ENCODE measurements at regions not wholly inside any gene's neighbourhood (a gene's known extent, or its start where the extent isn't known, plus 50 kb on each side); places are given as distances from the start of the nearest gene placed in this dataset.
"Not testable (repeated sequence)": the region's sequence is repeated elsewhere in the genome, so short reads cannot be mapped to it uniquely, and the experiment has no call there.

GRCh38 chr3:170653801-170654200 lies 67.9 kb upstream of the SLC7A14 start:
- ChIA-PET POLR2A (no interaction called here), CTCF (no interaction called here)
- no peak for DNase-seq
- no peak overlapping the region for H3K27ac Mint-ChIP-seq
- no peaks in the 10 kb centered on the region for H3K27me3 Mint-ChIP-seq (ENCODE audit: low read depth)
- ATAC-seq: no peak
- no peak overlapping the region for H3K4me3 Mint-ChIP-seq
- H3K36me3 Mint-ChIP-seq (ENCODE audit: low read depth): no peaks in the 10 kb centered on the region
- H3K4me1 Mint-ChIP-seq (ENCODE audit: low read depth): no peaks in the 10 kb centered on the region
- H3K9me3 Mint-ChIP-seq (ENCODE audit: insufficient read depth): no peaks in the 10 kb centered on the region

- ChIA-PET POLR2A (no interaction called here), CTCF (no interaction called here)
- ATAC-seq (no peak), DNase-seq (no peak)
- H3K4me1 Mint-ChIP-seq (ENCODE audit: low read depth): no peaks in the 10 kb centered on the region
- no peak overlapping the region for H3K4me3 Mint-ChIP-seq
- H3K9me3 Mint-ChIP-seq (ENCODE audit: insufficient read depth): no peaks in the 10 kb centered on the region
- no peak overlapping the region for H3K27ac Mint-ChIP-seq
- peaks cover 6% of the 10 kb centered on the region for H3K27me3 Mint-ChIP-seq (ENCODE audit: low read depth)
- H3K36me3 Mint-ChIP-seq (ENCODE audit: low read depth): no peaks in the 10 kb centered on the region
These were observed 65.5 kb upstream of the SLC7A14 start for GRCh38 chr3:170651260-170651845.

- not testable (repeated sequence) for H3K27me3 Mint-ChIP-seq (ENCODE audit: low read depth)
These were observed 64.7 kb upstream of the SLC7A14 start for GRCh38 chr3:170650557-170650956.

GRCh38 chr3:170644711-170645110 lies 58.8 kb upstream of the SLC7A14 start:
- H3K36me3 Mint-ChIP-seq (ENCODE audit: low read depth): no peaks in the 10 kb centered on the region
- ATAC-seq: no peak
- CTCF ChIA-PET: no interaction called here
- POLR2A ChIA-PET: no interaction called here
- no peak overlapping the region for H3K27ac Mint-ChIP-seq
- H3K4me3 Mint-ChIP-seq: no peak overlapping the region
- no peaks in the 10 kb centered on the region for H3K9me3 Mint-ChIP-seq (ENCODE audit: insufficient read depth)
- H3K4me1 Mint-ChIP-seq (ENCODE audit: low read depth): no peaks in the 10 kb centered on the region
- no peak for DNase-seq
- H3K27me3 Mint-ChIP-seq (ENCODE audit: low read depth): peaks cover 6% of the 10 kb centered on the region

More at GRCh38 chr3:170650557-170650956, 64.7 kb upstream of the SLC7A14 start:
- DNase-seq; H3K4me3 Mint-ChIP-seq; H3K9me3 Mint-ChIP-seq (ENCODE audit: insufficient read depth); H3K27ac Mint-ChIP-seq; POLR2A ChIA-PET; H3K4me1 Mint-ChIP-seq (ENCODE audit: low read depth); ATAC-seq; H3K36me3 Mint-ChIP-seq (ENCODE audit: low read depth); CTCF ChIA-PET: not testable (repeated sequence)

DNA sequence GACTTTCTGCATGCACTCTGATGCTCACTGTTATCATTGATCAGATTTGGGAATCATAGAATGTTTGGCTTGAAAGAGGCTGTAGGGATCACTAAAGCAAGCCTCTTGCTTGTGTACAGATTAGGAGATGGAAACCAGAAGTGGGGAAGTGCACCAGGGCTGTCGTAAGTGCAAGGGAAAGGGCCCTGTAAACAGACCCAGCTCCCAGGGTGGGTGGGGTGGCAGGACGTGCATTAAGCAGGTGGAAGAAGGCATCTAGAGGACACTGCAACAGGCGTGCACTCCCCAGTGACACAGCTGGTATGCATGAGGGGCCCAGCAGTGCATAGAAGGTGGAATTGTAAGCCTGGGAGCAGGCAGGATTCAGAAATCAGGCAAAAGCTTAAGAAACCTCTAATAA lies 58.0 kb upstream of the SLC7A14 start:
- no peak for ATAC-seq

DNA sequence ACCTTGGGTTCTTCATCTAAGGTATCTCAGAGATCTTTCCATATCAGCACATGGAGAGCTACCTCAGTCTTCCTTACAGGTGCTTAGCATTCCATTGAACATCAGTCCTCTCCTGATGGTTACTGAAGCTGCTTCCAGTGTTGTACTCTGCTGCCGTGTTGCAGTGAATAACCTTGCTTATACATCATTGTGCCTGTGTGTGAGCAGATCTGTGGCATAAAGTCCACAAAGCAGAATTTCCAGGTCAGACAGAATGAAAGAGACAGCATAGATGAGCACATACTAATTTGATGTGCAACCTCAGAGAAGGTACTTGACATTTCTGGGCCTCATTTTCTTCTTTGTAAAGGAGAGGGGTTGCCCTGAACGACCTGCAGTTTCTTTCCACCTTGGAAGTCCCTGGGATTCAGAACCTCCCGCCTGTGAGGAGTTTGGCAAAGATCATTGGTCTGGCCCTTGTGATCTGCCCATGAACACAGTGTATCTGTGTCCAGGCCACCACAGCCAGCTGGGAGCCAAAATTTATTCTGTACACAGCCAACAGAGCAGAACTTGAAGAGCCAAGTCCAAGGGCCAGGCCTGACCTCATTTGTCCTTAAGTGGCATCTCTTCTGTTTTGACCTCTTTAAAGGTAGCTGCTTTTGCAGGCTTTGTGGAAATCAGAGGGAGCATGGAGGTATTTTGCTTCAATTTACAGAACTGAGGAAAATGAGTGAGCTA lies 57.2 kb upstream of the SLC7A14 start:
- Mint-ChIP-seq H3K27me3 (ENCODE audit: low read depth) (peaks cover 4% of the 10 kb centered on the region), H3K27ac (no peak overlapping the region), H3K4me1 (ENCODE audit: low read depth) (no peaks in the 10 kb centered on the region), H3K36me3 (ENCODE audit: low read depth) (no peaks in the 10 kb centered on the region), H3K9me3 (ENCODE audit: insufficient read depth) (no peaks in the 10 kb centered on the region), H3K4me3 (no peak overlapping the region)
- POLR2A ChIA-PET: no interaction called here
- ATAC-seq (no peak), DNase-seq (no peak)
- CTCF ChIA-PET: no interaction called here

More for the DNA sequence above, 58.0 kb upstream of the SLC7A14 start:
- no peak for DNase-seq
- Mint-ChIP-seq H3K27ac (no peak overlapping the region), H3K36me3 (ENCODE audit: low read depth) (no peaks in the 10 kb centered on the region), H3K4me3 (no peak overlapping the region), H3K9me3 (ENCODE audit: insufficient read depth) (no peaks in the 10 kb centered on the region), H3K27me3 (ENCODE audit: low read depth) (peaks cover 6% of the 10 kb centered on the region), H3K4me1 (ENCODE audit: low read depth) (no peaks in the 10 kb centered on the region)
- POLR2A ChIA-PET: no interaction called here
- CTCF ChIA-PET: no interaction called here

DNA sequence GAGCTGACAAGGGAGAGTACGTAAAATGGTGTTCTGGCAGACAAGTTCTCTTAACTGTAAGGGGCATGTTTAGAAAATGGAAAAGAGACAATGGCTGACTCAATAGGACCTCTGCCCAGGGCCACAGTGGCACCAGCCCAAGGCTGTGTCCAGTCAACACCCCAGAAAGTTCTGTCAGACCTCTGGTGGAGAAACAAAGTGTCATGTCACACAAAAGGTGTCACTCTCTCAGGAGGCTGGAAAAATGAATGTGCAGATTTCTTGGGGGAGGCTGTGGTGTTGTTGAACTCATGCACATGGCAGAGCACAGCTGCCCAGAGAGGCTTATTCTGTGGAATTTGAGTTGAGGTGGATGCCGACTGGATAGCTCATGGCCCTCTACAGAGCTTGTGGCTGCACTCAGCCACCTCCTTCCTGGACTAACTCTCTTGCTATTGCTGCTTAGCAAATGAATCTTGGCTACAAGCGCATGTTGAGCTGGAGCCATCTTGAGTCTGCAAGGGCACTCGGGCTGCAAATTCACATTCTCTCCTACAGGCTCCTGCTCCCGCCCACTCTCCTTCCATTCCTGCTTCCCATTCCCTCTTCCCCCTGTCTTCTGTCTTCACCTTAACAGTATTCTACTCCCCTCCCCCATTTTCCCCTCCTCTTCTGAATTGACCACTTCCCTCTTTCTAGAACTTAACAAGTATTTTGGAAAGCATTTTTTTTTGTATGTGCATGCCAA lies 55.8 kb upstream of the SLC7A14 start:
- H3K4me3 Mint-ChIP-seq: no peak overlapping the region
- H3K4me1 Mint-ChIP-seq (ENCODE audit: low read depth): no peaks in the 10 kb centered on the region
- CTCF ChIA-PET: no interaction called here
- POLR2A ChIA-PET: no interaction called here
- no peaks in the 10 kb centered on the region for H3K27me3 Mint-ChIP-seq (ENCODE audit: low read depth)
- H3K27ac Mint-ChIP-seq: no peak overlapping the region
- ATAC-seq: no peak
- no peaks in the 10 kb centered on the region for H3K36me3 Mint-ChIP-seq (ENCODE audit: low read depth)
- DNase-seq: no peak
- H3K9me3 Mint-ChIP-seq (ENCODE audit: insufficient read depth): no peaks in the 10 kb centered on the region

GRCh38 chr3:170640737-170641171 lies 54.9 kb upstream of the SLC7A14 start:
- Mint-ChIP-seq H3K4me1 (ENCODE audit: low read depth) (no peaks in the 10 kb centered on the region), H3K27me3 (ENCODE audit: low read depth) (peaks cover 3% of the 10 kb centered on the region), H3K4me3 (no peak overlapping the region), H3K9me3 (ENCODE audit: insufficient read depth) (no peaks in the 10 kb centered on the region), H3K36me3 (ENCODE audit: low read depth) (no peaks in the 10 kb centered on the region), H3K27ac (no peak overlapping the region)
- DNase-seq (no peak), ATAC-seq (no peak)
- POLR2A ChIA-PET: no interaction called here
- CTCF ChIA-PET: no interaction called here

- H3K4me3 Mint-ChIP-seq: no peak overlapping the region
- ChIA-PET POLR2A (no interaction called here), CTCF (no interaction called here)
- H3K4me1 Mint-ChIP-seq (ENCODE audit: low read depth): no peaks in the 10 kb centered on the region
- H3K27ac Mint-ChIP-seq: no peak overlapping the region
- ATAC-seq (no peak), DNase-seq (no peak)
- no peaks in the 10 kb centered on the region for H3K36me3 Mint-ChIP-seq (ENCODE audit: low read depth)
- H3K9me3 Mint-ChIP-seq (ENCODE audit: insufficient read depth): no peaks in the 10 kb centered on the region
- H3K27me3 Mint-ChIP-seq (ENCODE audit: low read depth): peaks cover 3% of the 10 kb centered on the region
These were observed 53.1 kb upstream of the SLC7A14 start for GRCh38 chr3:170638988-170639387.

DNA sequence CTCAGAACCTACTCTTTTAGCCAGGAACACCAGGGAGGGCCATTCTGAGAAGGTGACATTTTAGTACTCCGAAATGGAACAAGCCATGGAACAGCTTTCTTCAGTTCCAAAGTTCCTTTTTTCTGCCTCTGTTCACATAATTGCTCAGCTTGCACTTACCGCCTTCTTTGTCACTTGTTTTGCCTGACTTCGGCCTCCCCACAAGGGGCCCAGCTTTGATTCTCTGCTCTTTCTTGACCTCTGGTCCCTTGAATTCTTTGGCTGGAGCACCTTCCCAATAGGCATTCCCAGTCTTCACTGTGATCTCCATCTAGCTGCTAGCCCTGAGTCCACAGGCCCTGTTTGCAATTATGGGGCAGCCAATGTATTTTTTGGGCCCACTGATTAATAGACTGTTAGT lies 51.4 kb upstream of the SLC7A14 start:
- CTCF ChIA-PET: no interaction called here
- POLR2A ChIA-PET: no interaction called here
- Mint-ChIP-seq H3K27me3 (ENCODE audit: low read depth) (peaks cover 7% of the 10 kb centered on the region), H3K4me1 (ENCODE audit: low read depth) (no peaks in the 10 kb centered on the region), H3K9me3 (ENCODE audit: insufficient read depth) (no peaks in the 10 kb centered on the region), H3K36me3 (ENCODE audit: low read depth) (no peaks in the 10 kb centered on the region), H3K27ac (no peak overlapping the region), H3K4me3 (no peak overlapping the region)
- DNase-seq: no peak
- ATAC-seq: no peak

DNA sequence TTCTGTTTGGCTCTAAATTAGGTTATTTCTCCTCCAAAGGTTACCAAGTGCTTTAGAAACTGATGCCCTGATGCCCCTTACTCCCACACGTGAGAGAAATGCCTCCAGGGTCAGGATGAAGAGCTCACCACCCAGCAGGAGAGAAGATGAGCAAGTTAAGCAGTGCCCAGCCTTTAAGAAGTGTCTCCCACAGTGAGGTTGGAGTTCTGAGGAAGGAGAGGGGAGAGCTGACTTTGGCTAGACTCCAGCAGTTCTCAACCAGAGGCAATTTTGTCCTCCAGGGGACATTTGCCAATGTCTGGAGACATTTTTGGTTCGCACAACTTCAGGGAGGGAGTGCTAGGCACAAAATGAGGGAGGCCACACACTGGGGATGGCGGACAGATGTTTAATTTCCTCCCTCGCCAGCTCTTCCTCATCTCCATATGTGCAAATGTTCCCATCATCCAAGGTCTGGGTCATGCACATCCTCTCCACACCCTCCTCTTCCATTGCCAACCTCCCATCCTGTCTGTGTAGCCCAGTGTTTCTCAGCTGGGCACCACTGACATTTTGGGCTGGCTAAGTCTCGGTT lies 50.6 kb upstream of the SLC7A14 start:
- ChIA-PET POLR2A (no interaction called here), CTCF (no interaction called here)
- Mint-ChIP-seq H3K4me3 (no peak overlapping the region), H3K27ac (no peak overlapping the region), H3K36me3 (ENCODE audit: low read depth) (no peaks in the 10 kb centered on the region), H3K9me3 (ENCODE audit: insufficient read depth) (no peaks in the 10 kb centered on the region), H3K4me1 (ENCODE audit: low read depth) (no peaks in the 10 kb centered on the region), H3K27me3 (ENCODE audit: low read depth) (peaks cover 7% of the 10 kb centered on the region)
- DNase-seq (no peak), ATAC-seq (no peak)

All from activated CD8-positive, alpha-beta T cell treated with anti-CD3 and anti-CD28 coated beads, Interleukin-2, amount 10 ng/mL, durations not matched to agents 7 days and 5 days (primary cell).